Inflammatory macrophage treated with lipopolysaccharide for 1 hour (primary cell): ENCODE measurements at regions not wholly inside any gene's neighbourhood (a gene's known extent, or its start where the extent isn't known, plus 50 kb on each side); places are given as distances from the start of the nearest gene placed in this dataset.

Source experiments
- DNase-seq, 2 donors: peaks; one replicate each; pipeline ENCODE4 v3.0.0-alpha.2; 2020 to 2022

DNA sequence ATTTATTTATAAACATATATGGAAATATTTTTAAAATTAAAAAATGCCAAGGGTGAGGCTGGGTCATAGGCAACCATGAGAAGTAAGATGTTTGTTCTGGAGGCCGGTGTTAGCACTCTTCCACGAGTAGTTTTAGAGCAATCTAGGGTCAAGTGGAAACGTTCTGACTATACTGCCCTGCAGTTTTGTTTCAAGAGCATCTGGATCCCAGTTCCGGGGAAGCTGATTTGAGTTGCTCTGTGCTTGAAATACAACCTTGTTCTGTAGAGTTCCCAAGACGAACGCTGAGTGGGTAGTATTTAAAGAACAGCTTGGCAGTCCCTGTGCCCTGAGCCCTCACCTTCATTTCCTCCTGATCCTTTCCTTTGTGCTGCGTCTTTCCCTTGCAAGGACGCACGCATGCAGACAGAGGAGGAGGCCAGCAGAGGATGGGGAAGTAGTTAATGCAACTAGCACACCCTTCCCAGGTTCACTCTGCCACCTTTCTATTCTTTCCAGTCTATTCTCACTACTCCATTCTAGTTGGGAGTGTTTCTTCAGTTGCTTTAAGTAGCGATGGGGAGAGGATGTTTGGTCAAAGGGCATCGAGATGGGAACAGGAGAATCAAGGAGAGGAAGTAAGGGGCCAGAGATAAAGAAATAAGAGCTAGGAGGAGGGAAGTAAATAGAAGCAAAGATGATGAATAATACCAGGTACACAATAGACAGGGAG, 68.3 kb upstream of the ZSWIM6 start:
- no peak for DNase-seq

GRCh38 chr5:61264273-61264661, 67.8 kb upstream of the ZSWIM6 start:
- no peak for DNase-seq

DNA sequence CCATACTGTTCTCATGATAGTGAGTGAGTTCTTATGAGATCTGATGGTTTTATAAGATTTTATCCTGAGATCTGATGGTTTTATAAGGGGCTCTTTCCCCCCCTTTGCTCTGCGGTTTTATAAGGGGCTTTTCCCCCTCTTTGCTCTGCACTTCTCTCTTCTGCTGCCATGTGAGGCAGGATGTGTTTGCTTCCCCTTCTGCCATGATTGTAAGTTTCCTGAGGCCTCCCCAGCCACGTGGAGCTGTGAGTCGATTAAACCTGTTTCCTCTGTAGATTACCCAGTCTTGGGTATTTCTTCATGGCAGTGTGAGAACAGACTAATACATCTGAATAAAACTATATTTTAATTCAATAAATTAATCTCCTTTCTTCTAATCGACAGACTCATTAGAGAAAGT, 64.9 kb upstream of the ZSWIM6 start:
- no peak for DNase-seq

DNA sequence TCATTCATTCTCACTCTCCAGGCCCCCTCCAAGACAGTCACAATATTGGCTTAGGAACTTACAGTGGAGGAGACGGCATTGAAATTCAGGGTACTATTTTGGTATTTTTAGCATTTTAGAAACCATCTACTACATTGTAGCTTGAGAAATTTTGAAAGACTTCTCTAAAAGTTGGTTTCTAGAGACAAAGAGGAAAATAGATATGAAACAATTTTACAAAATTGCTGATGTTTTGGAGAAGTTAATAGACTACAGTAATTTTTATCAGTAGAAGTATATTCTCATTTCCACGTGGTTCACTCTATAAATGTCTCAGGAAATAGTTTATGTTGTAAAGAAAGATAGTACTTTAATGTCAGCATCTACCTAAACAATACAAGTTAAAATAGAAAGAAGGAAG, 63.2 kb upstream of the ZSWIM6 start:
- no peak for DNase-seq

GRCh38 chr5:61270510-61271165, 61.4 kb upstream of the ZSWIM6 start:
- DNase-seq = no peak

DNA sequence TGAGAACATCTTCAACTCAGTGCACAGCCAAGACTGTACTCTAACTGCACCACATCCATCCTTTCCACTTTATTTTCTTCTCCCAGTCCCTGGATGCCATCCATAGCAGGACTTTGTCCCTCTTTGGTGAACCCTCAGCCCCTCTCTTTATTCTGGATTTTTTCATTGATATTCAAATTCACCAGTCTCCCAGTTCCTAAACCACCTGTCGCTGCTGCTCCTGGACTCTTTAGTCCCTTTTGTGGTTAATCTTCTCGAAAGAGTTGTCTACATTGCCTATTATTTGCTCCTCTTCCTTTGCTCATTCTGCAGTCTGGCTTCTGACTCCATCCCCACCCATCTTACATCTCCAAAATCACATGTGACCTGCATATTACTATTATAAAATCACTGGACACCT, 59.4 kb upstream of the ZSWIM6 start:
- no peak for DNase-seq

DNA sequence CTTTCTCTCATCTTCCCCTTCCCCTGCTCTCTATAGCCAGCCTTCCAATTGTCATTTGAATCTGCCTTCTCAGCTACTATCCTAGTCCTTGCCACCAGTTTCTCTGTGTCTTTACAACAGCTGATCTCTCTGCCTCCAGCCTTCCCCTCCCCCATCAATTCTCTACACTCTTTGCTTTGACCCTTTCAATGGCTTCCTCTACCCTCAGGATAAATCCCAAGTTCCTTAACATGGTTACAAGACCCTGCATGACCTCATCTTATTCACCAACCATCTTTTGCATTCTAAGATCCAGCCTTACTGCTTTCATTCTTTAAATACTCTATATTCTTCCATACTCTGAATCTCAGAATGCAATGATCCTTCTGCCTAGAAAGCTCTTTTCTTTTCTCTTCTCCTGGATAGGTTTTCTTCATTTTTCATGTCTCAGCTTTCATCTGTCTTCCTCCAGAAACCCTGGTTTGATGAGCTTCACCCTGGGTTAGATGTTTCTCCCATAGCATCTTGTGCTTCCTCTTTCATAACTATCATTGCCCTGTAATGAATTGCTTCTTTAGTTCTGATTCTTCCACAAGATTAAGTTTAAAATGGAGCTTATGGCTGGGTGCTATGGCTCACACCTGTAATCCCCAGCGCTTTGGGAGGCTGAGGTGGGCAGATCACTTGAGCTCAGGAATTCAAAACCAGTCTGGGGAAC, 58.6 kb upstream of the ZSWIM6 start:
- no peak for DNase-seq

DNA sequence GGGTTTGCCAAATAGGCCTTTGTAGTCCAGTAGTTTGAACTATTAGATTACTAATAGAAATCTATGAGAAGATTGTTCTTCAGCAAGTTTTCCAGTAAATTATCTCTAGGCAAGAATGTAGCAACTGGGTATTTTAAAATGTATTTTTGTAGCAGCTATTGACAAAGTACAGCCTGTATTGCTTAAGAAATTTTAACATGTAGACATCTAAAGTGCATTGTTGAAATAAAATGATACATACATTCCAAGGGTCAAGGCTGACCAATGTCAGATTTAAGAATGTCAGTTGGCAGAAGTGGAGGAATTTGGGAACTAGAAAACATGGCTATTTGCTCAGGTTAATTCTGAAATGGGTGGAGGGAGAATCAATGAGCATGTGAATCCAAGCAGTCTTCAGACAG, 57.5 kb upstream of the ZSWIM6 start:
- no peak for DNase-seq

GRCh38 chr5:61275841-61276240, 56.2 kb upstream of the ZSWIM6 start:
- DNase-seq = peak; percentile 90 to 92

- DNase-seq = peak; percentile 32 to 42
These were observed 54.9 kb upstream of the ZSWIM6 start for GRCh38 chr5:61277190-61277589.

GRCh38 chr5:61277781-61278180, 54.3 kb upstream of the ZSWIM6 start:
- DNase-seq = no peak

GRCh38 chr5:61279725-61280124, 52.3 kb upstream of the ZSWIM6 start:
- DNase-seq = no peak

DNA sequence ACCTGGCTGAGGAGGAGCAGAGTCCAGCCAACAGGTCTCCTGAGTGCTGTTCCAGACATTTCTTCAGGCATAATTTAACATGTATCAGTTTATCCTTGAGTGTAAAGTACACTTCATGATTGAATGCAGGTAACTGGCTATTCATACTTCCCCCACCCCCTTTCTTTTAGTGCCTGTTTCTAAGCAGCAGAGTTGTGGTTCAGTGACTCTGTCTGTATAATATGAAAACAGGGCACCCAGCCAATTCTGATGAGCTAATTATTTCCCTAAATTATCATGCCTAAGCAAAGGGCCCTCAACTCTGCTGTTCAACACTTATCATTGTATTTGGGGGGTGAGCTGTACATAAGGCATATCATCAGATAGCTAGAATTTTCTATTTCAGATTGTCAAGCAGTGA, 51.9 kb upstream of the ZSWIM6 start:
- DNase-seq = peak in 1 of 2 donors; percentile 71

GRCh38 chr5:61280761-61281427, 51.2 kb upstream of the ZSWIM6 start:
- no peak for DNase-seq

- no peak for DNase-seq
These were observed 50.4 kb upstream of the ZSWIM6 start for GRCh38 chr5:61281686-61282085.
